ENCODE measurements at regions not wholly inside any gene's neighbourhood (a gene's known extent, or its start where the extent isn't known, plus 50 kb on each side); places are given as distances from the start of the nearest gene placed in this dataset.

DNA sequence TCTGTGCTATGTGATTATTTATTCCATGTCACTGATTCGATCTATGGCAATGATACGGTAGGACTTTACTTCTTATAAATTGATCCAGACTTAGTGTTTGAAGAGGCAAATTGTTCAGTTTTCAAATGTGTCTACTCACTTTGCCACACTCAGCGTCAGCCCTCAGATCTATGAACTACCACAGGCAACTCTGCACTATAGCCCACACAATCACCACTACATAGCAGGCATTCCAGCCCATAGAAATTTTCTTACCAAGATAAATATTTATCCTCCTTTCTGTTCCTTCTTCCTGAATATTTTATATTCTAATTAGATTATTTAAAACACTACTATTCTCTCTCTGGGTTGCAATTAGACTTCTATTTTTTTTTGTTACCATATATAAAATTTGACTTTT lies 776.1 kb downstream of the BRINP3 start:
- no peak for TF ChIP-seq POLR2AphosphoS5 (IDR thresholded peaks at IDR 0.05; ENCODE audit: low read depth, low read length)
- no peak for TF ChIP-seq POLR2A (IDR thresholded peaks at IDR 0.05; ENCODE audit: low read depth, low read length)
- no peak for TF ChIP-seq TAF1 (IDR thresholded peaks at IDR 0.05; ENCODE audit: borderline replicate concordance, low read depth, low read length)

Measured in GM12892 (cell line).